ENCODE measurements at regions not wholly inside any gene's neighbourhood (a gene's known extent, or its start where the extent isn't known, plus 50 kb on each side); places are given as distances from the start of the nearest gene placed in this dataset.

DNA sequence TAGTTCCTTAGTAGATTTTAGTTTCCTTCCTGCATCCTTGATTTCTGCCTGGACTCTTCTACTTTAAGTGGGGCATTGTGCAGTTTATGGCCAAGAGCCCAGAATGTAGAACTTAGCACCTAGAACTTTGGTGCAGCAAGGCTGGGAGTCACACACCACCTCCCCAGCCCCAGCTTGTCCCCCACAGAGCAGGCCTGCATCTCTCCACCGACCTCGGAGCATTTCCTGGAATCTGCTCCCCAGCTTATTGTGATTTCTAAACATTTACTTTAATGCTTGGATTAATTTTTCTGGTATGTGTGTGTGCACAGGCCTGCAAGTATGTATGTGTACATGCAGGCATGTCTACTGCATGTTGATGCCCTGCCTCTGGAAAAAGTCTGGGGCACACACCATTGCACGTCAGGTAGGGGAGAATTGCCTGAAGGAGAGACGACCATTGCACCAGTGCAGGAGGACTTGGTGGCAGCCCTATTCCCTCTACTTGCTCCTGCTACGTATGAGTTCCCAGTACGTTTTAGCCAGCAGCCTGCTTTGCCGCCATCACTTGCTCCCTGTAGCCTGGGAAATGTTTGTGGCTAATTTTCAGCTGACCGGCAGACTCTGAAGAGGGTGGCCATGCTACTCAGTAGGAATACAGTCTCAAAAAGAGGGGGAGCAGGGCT lies 419.9 kb upstream of the HS6ST1 start:
- Histone ChIP-seq H3K27me3 (ENCODE audit: control insufficient read depth in 5 of 5, insufficient read depth in 4 of 5, low read length in 5 of 5) (peaks cover 0 to 3% (median 0%) of the 10 kb centered on the region in 5 donors), H3K36me3 (ENCODE audit: control insufficient read depth in 5 of 5, insufficient read depth in 5 of 5, low read length in 5 of 5) (no peaks in the 10 kb centered on the region)

DNA sequence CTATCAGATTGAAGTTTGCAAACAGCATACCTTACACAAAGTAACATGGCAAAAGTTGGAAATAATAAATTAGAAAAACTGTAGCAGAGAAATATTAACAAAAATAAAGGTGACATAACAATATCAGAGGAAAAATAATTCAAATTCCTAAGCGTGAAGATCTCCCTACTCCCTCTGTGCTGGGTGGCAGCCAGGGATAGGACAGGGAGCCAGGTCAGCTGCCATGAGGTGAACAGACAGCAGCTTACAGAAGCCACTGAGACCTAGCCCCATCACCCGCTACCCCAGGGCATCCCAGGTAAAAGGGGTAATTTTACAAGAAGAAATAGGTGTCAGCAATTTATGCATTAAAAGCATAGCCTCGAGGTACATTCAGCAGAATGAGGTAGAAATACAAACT lies 423.8 kb upstream of the HS6ST1 start:
- Histone ChIP-seq H3K9me3 (ENCODE audit: control insufficient read depth in 5 of 5, low read length in 5 of 5) (no peaks in the 10 kb centered on the region), H3K36me3 (ENCODE audit: control insufficient read depth in 5 of 5, insufficient read depth in 5 of 5, low read length in 5 of 5) (no peaks in the 10 kb centered on the region), H3K9ac (ENCODE audit: low read length in 5 of 5) (no peak overlapping the region), H3K4me3 (ENCODE audit: low read depth in 1 of 5, low read length in 5 of 5) (no peak overlapping the region), H3K27me3 (ENCODE audit: control insufficient read depth in 5 of 5, insufficient read depth in 4 of 5, low read length in 5 of 5) (no peaks in the 10 kb centered on the region), H3K4me1 (ENCODE audit: control insufficient read depth in 5 of 5, insufficient read depth in 5 of 5, low read length in 5 of 5) (peaks cover 0 to 8% (median under 1%) of the 10 kb centered on the region in 5 donors), H3K27ac (ENCODE audit: low read depth, low read length) (no peak overlapping the region)

More for the DNA sequence above, 419.9 kb upstream of the HS6ST1 start:
- Histone ChIP-seq H3K9ac (ENCODE audit: low read length in 5 of 5) (no peak overlapping the region), H3K4me1 (ENCODE audit: control insufficient read depth in 5 of 5, insufficient read depth in 5 of 5, low read length in 5 of 5) (peaks cover 8 to 47% (median 39%) of the 10 kb centered on the region in 5 donors), H3K27ac (ENCODE audit: low read depth, low read length) (no peak overlapping the region), H3K4me3 (ENCODE audit: low read depth in 1 of 5, low read length in 5 of 5) (no peak overlapping the region), H3K9me3 (ENCODE audit: control insufficient read depth in 5 of 5, low read length in 5 of 5) (no peaks in the 10 kb centered on the region)

DNA sequence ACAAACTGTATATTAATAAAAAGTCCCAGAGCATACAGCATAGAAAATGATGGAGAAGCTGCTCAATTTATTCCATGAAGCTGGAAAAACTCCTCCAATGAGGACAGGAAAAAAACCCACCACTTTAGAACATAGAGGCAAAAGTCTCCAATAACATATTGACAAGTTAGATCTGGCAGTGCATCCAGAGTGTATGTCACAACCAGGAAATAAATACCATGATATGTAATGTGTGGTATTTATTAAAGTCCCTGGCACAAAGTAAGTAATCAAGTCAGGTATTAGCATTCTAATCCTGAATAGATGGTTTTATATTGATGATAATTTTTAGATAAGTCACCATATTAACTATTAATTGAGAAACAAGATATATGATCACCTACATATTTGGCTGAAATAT lies 427.3 kb upstream of the HS6ST1 start:
- no peaks in the 10 kb centered on the region for H3K4me1 ChIP-seq (ENCODE audit: control insufficient read depth in 5 of 5, insufficient read depth in 5 of 5, low read length in 5 of 5)
- no peaks in the 10 kb centered on the region for H3K9me3 ChIP-seq (ENCODE audit: control insufficient read depth in 5 of 5, low read length in 5 of 5)
- H3K27ac ChIP-seq (ENCODE audit: low read depth, low read length), result no peak overlapping the region
- no peaks in the 10 kb centered on the region for H3K36me3 ChIP-seq (ENCODE audit: control insufficient read depth in 5 of 5, insufficient read depth in 5 of 5, low read length in 5 of 5)
- H3K9ac ChIP-seq (ENCODE audit: low read length in 5 of 5), result no peak overlapping the region
- H3K27me3 ChIP-seq (ENCODE audit: control insufficient read depth in 5 of 5, insufficient read depth in 4 of 5, low read length in 5 of 5), result no peaks in the 10 kb centered on the region
- no peak overlapping the region for H3K4me3 ChIP-seq (ENCODE audit: low read depth in 1 of 5, low read length in 5 of 5)

DNA sequence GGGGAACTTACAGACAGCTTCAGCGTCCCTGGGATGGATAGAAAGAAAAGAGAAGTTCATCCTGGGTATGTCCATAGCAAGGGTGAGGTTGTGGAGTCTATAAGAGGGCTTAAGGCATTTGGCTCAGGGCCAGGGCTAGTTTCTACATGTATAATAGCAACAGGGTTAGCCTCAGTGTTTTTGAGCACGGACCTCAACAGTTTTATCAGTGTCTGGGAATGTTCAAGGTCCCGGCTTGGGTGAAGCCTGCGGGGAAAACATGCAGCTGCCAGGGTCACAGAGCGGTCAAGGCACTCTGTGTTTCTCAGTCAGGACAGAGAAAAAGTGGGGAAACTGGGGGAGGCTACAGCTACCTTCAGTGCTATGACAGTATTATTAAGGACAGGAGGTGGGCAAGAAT lies 427.7 kb upstream of the HS6ST1 start:
- Histone ChIP-seq H3K4me3 (ENCODE audit: low read depth in 1 of 5, low read length in 5 of 5) (no peak overlapping the region), H3K27ac (ENCODE audit: low read depth, low read length) (no peak overlapping the region), H3K9me3 (ENCODE audit: control insufficient read depth in 5 of 5, low read length in 5 of 5) (no peaks in the 10 kb centered on the region), H3K9ac (ENCODE audit: low read length in 5 of 5) (no peak overlapping the region), H3K36me3 (ENCODE audit: control insufficient read depth in 5 of 5, insufficient read depth in 5 of 5, low read length in 5 of 5) (no peaks in the 10 kb centered on the region), H3K4me1 (ENCODE audit: control insufficient read depth in 5 of 5, insufficient read depth in 5 of 5, low read length in 5 of 5) (no peaks in the 10 kb centered on the region), H3K27me3 (ENCODE audit: control insufficient read depth in 5 of 5, insufficient read depth in 4 of 5, low read length in 5 of 5) (no peaks in the 10 kb centered on the region)

DNA sequence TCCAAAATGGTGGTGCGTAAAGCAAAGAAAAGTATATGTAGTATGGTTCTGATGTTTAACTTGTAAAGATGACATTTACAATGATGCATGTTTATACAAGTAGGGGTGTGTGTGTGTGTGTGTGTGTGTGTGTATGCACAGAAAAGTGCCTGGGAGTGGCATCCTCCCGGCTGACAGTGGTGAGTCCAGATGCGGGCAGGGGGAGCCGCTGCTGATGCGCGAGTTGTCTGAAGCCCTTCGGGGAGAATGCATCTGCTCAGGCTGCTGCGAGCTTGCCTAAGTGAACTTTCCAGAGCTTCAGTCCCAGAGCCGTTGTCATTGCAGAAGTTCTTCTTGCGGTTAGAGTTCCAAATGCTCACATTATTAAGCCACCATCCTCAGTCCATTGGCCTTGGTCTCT lies 429.7 kb upstream of the HS6ST1 start:
- Histone ChIP-seq H3K4me3 (ENCODE audit: low read depth in 1 of 5, low read length in 5 of 5) (no peak overlapping the region), H3K27ac (ENCODE audit: low read depth, low read length) (no peak overlapping the region), H3K27me3 (ENCODE audit: control insufficient read depth in 5 of 5, insufficient read depth in 4 of 5, low read length in 5 of 5) (no peaks in the 10 kb centered on the region), H3K9ac (ENCODE audit: low read length in 5 of 5) (no peak overlapping the region), H3K4me1 (ENCODE audit: control insufficient read depth in 5 of 5, insufficient read depth in 5 of 5, low read length in 5 of 5) (peaks cover 0 to 8% (median 0%) of the 10 kb centered on the region in 5 donors), H3K36me3 (ENCODE audit: control insufficient read depth in 5 of 5, insufficient read depth in 5 of 5, low read length in 5 of 5) (no peaks in the 10 kb centered on the region), H3K9me3 (ENCODE audit: control insufficient read depth in 5 of 5, low read length in 5 of 5) (no peaks in the 10 kb centered on the region)

DNA sequence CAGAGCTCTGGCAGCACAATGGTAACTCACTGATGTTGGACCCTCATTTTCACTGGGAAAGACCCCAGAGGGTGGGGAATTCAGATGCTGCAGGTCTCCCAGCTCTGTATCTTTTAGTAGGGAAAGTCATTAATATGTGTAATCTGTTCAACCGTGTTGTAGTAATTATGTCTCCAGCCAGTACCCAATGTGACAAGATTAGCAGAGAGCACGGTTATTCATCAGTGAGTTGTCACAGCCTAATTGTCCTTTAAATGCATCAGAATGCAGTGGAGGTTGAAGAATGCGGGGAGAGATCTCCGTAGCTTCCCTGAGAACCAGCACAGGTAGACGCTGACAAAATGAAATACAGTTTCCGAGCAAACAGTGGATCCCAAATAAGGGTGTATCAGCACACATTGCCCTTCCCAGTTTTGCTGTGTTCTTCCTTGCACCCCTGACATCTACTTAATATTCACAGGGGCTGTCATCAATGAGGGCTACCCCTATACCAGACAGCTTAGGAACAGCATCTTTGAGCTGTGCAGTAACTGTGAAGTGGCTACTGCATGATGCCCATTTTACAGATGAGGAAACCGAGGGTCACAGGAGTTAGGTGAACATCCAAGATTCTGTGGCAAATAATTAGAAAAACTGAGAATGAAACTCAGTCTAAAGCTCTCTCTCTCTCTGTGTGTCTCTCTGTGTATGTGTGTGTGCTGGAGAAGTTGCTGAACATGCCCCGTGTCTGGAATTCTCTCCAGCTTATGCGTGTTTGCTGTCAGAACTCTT lies 430.4 kb upstream of the HS6ST1 start:
- Histone ChIP-seq H3K4me3 (ENCODE audit: low read depth in 1 of 5, low read length in 5 of 5) (no peak overlapping the region), H3K4me1 (ENCODE audit: control insufficient read depth in 5 of 5, insufficient read depth in 5 of 5, low read length in 5 of 5) (peaks cover 0 to 15% (median 5%) of the 10 kb centered on the region in 5 donors), H3K9ac (ENCODE audit: low read length in 5 of 5) (no peak overlapping the region), H3K36me3 (ENCODE audit: control insufficient read depth in 5 of 5, insufficient read depth in 5 of 5, low read length in 5 of 5) (no peaks in the 10 kb centered on the region), H3K9me3 (ENCODE audit: control insufficient read depth in 5 of 5, low read length in 5 of 5) (no peaks in the 10 kb centered on the region), H3K27ac (ENCODE audit: low read depth, low read length) (no peak overlapping the region), H3K27me3 (ENCODE audit: control insufficient read depth in 5 of 5, insufficient read depth in 4 of 5, low read length in 5 of 5) (no peaks in the 10 kb centered on the region)

DNA sequence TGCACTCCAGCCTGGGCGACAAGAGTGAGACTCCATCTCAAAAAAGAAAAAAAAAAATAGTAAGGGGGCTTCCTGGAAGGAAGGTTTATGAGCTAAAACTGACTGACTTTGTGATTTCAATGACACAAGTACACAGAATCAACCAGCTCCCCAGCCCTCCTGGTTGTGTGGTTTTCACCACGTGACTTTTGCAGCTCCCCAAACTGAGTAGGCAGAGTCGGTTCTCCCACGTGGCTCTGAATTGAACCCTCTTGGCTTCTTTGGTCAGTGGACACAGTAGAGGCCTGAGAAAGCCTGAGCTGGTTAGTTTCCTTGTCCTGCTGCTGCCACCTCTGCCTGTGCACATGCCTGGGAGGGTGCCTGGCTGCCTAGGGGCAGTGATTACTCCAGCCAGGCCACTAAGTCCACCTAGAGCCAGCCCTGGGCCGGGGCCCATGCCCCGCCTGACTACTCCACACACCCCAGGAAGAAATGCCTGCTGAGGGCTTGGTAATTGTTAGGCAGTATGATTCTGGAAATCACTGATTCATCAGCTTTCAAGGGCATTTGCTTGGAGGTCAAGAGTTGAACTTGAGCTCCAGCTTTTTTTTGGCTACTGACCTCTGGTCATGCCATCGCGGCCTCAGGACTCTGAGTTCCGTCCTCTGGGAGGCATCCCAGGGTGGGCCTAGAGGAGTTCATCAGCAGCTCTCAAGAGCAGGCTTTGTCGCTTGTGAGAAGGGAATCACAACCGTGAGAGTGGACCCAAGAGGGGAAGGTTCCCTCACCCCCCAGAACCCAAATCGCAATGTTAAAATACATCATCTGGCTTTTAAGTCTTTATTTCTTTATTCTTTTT lies 431.9 kb upstream of the HS6ST1 start:
- Histone ChIP-seq H3K36me3 (ENCODE audit: control insufficient read depth in 5 of 5, insufficient read depth in 5 of 5, low read length in 5 of 5) (no peaks in the 10 kb centered on the region), H3K9ac (ENCODE audit: low read length in 5 of 5) (no peak overlapping the region), H3K27ac (ENCODE audit: low read depth, low read length) (no peak overlapping the region), H3K27me3 (ENCODE audit: control insufficient read depth in 5 of 5, insufficient read depth in 4 of 5, low read length in 5 of 5) (no peaks in the 10 kb centered on the region), H3K4me1 (ENCODE audit: control insufficient read depth in 5 of 5, insufficient read depth in 5 of 5, low read length in 5 of 5) (peaks cover 0 to 29% (median 11%) of the 10 kb centered on the region in 5 donors), H3K4me3 (ENCODE audit: low read depth in 1 of 5, low read length in 5 of 5) (no peak overlapping the region), H3K9me3 (ENCODE audit: control insufficient read depth in 5 of 5, low read length in 5 of 5) (no peaks in the 10 kb centered on the region)

DNA sequence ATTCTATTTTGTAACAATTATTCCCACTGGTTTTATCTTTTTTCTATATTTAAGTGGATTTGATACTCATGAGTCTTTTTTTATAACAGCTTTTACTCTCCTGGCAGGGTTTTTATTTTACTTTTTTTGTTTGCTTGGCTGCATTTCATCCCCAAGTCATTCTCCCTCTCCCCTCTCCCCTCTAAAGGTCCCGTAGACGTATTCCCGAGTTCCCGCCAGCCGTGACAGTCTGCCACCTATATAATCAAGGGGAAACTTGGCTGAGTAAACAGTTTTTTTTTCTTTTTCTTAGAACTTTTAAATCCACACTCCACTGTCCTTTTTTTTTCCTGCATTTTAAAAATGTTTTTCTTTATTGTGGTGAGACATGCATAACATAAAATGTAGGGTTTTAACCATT lies 433.1 kb upstream of the HS6ST1 start:
- Histone ChIP-seq H3K27ac (ENCODE audit: low read depth, low read length) (no peak overlapping the region), H3K36me3 (ENCODE audit: control insufficient read depth in 5 of 5, insufficient read depth in 5 of 5, low read length in 5 of 5) (no peaks in the 10 kb centered on the region), H3K4me3 (ENCODE audit: low read depth in 1 of 5, low read length in 5 of 5) (no peak overlapping the region), H3K9me3 (ENCODE audit: control insufficient read depth in 5 of 5, low read length in 5 of 5) (no peaks in the 10 kb centered on the region), H3K4me1 (ENCODE audit: control insufficient read depth in 5 of 5, insufficient read depth in 5 of 5, low read length in 5 of 5) (peaks cover 0 to 30% (median 11%) of the 10 kb centered on the region in 5 donors), H3K27me3 (ENCODE audit: control insufficient read depth in 5 of 5, insufficient read depth in 4 of 5, low read length in 5 of 5) (peaks cover 0 to 3% (median 0%) of the 10 kb centered on the region in 5 donors), H3K9ac (ENCODE audit: low read length in 5 of 5) (no peak overlapping the region)

DNA sequence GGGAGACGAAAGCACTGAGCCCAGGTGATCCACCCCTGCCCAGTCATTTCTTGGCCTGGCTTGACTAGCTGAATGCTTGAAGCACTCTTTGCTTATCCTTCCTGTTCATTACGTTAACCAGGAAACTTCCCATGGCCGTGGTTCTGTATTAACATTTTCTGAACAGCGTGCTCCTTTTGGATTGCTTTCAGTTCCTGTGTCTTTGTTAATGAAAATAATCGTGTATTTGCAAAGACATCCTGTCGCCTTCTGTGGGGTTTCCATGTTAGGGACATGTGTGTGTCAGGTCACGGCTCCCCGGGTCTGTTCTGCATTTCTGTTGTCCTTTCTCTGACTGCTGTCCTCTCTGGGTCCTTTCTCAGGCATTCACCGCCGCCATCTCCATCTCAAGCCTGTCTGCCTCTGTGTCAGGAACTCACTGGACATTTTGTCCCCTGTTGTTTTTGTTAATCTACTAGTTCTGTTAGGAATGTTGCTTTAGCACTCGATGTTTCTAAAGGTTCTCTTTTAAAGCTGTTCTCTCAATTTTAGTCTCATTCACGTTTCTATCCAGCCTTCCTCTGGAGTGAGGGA lies 434.1 kb upstream of the HS6ST1 start:
- H3K9ac ChIP-seq (ENCODE audit: low read length in 5 of 5), result no peak overlapping the region
- H3K27ac ChIP-seq (ENCODE audit: low read depth, low read length), result no peak overlapping the region
- H3K36me3 ChIP-seq (ENCODE audit: control insufficient read depth in 5 of 5, insufficient read depth in 5 of 5, low read length in 5 of 5), result no peaks in the 10 kb centered on the region
- peaks cover 0 to 30% (median 11%) of the 10 kb centered on the region in 5 donors for H3K4me1 ChIP-seq (ENCODE audit: control insufficient read depth in 5 of 5, insufficient read depth in 5 of 5, low read length in 5 of 5)
- H3K27me3 ChIP-seq (ENCODE audit: control insufficient read depth in 5 of 5, insufficient read depth in 4 of 5, low read length in 5 of 5), result peaks cover 0 to 7% (median 0%) of the 10 kb centered on the region in 5 donors
- no peak overlapping the region for H3K4me3 ChIP-seq (ENCODE audit: low read depth in 1 of 5, low read length in 5 of 5)
- no peaks in the 10 kb centered on the region for H3K9me3 ChIP-seq (ENCODE audit: control insufficient read depth in 5 of 5, low read length in 5 of 5)
